Heart left ventricle (tissue), 16 donors: ENCODE measurements at regions not wholly inside any gene's neighbourhood (a gene's known extent, or its start where the extent isn't known, plus 50 kb on each side); places are given as distances from the start of the nearest gene placed in this dataset.

Experiments used
- ATAC-seq, 4 donors: fragments of 200-7000 bp; cut with Tn5 transposase; one replicate each; pipeline ENCODE4 v1.9.1; 2020 to 2022; ENCODE audit warnings: moderate library complexity in 4 of 4, mild to moderate bottlenecking in 3 of 4, moderate number of reproducible peaks in 1 of 4
- DNase-seq, 5 donors: peaks; one replicate each; pipeline ENCODE4 v3.0.0-alpha.2; 2020
- H3K27ac ChIP-seq, 12 donors: fragments of 200-600 bp; sonication (generic) in 4 of 12; one replicate each; pipeline versions ENCODE4 v1.5.0 to v1.8.0; 2016 to 2022; ENCODE audit warnings: mild to moderate bottlenecking in 2 of 12
- H3K27me3 ChIP-seq, 9 donors: fragments of 200-600 bp; sonication (generic) in 2 of 9; one replicate each; pipeline versions ENCODE4 v1.5.1 to v1.8.0; 2016 to 2022; ENCODE audit warnings: mild to moderate bottlenecking in 3 of 9
- H3K36me3 ChIP-seq, 9 donors: fragments of 200-600 bp; sonication (generic) in 2 of 9; one replicate each; pipeline versions ENCODE4 v1.5.0 to v1.8.0; 2018 to 2022; ENCODE audit warnings: mild to moderate bottlenecking in 2 of 9
- H3K4me1 ChIP-seq, 12 donors: fragments of 200-600 bp; sonication (generic) in 4 of 12; one replicate each; pipeline versions ENCODE4 v1.5.0 to v1.8.0; 2016 to 2022; ENCODE audit warnings: mild to moderate bottlenecking in 3 of 12
- H3K4me3 ChIP-seq, 12 donors: fragments of 200-600 bp; sonication (generic) in 4 of 12; one replicate each; pipeline versions ENCODE4 v1.5.0 to v1.8.0; 2017 to 2022; ENCODE audit warnings: mild to moderate bottlenecking in 9 of 12, moderate library complexity in 4 of 12
- H3K9me3 ChIP-seq, 12 donors: fragments of 200-600 bp; sonication (generic) in 4 of 12; one replicate each; pipeline versions ENCODE4 v1.5.0 to v1.8.0; 2016 to 2022; ENCODE audit warnings: mild to moderate bottlenecking in 1 of 12
- POLR2A ChIP-seq, 2 donors: fragments of 450-650 bp; IDR thresholded peaks; one replicate each; pipeline ENCODE4 v1.6.1; 2017; ENCODE audit warnings: antibody characterized with exemption in 2 of 2, mild to moderate bottlenecking in 2 of 2, moderate library complexity in 2 of 2
- WGBS, 4 donors: extraction: QIAGEN DNeasy Blood & Tissue Kit in 2 of 4; methylation state at CpG; one replicate each; pipeline versions ENCODE4 v1.1.5 to v1.1.7; 2013 to 2018; 5-methylcytosine and 5-hydroxymethylcytosine counted together
- intact Hi-C, 10 donors: fragments of 100-400 bp; cut with DNase I; formaldehyde crosslinking; loops; one replicate each; pipeline versions ENCODE4 v1.11.1 to v1.14.2; 2022
- TF ChIP-seq, protein P1 (sequence below), 12 donors: fragments of 200-600 bp; sonication (generic) in 4 of 12; IDR thresholded peaks; one replicate each; pipeline versions ENCODE4 v1.5.0 to v1.8.0; 2018 to 2022; ENCODE audit warnings: antibody characterized with exemption in 12 of 12, mild to moderate bottlenecking in 5 of 12
- donor health status: ischemic (EF 13 %, LVEDD 7.1; RV severe dilation, severe dysfunction).
- donor health status: healthy with polysubstance abuse.
- donor health status: DM: no; HTN: yes; CAD: no.
- donor health status: DM: no; HTN: no; CAD: no.
- donor health status: ischemic (EF 25% LVEDD 6.9; RV normal size, moderate dysfunction).
- donor health status: ischemic (EF 25% LVEDD 5.7; RV mildly dilated, moderate dysfunction).
- donor health status: healthy.
- donor health status: DM: yes; HTN: yes; CAD: no.
- donor health status: ischemic (EF 35%, LVEDD 5.7; RV mildly dilated, moderate dysfunction).
- donor health status: nonischemic (EF 11% LVEDD 7.7; RV severe dilation, severe dysfunction).
- donor health status: DM: yes; HTN: yes; CAD: no.
- donor health status: PGD.
- donor health status: ischemic (EF 29% LVEDD 5.4; RV normal size, mild dysfunction).
- donor health status: nonischemic (EF 23%, LVEDD 6.1; RV moderate dilation, normal function).

DNA sequence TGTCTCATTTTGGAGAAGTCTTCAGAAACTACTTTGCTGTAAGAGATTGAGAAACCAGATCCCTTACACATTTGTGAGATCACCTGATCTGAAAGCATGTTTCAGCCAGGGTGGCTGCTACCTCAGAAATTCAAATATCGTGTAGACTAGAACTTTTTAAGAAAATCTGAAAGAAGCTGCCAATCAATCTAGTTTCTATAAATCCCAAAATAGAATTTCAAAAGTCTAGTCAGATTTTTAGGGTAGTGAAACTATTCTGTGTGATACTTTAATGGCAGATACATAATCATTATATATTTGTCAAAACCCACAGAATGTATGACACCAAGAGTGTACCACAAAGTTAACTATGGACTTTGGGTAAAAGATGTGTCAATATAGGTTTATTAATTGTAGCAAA, 79.9 kb upstream of the PLPPR5 start:
- no peak for TF ChIP-seq POLR2A (IDR thresholded peaks at IDR 0.05)
- TF ChIP-seq, protein P1, sequence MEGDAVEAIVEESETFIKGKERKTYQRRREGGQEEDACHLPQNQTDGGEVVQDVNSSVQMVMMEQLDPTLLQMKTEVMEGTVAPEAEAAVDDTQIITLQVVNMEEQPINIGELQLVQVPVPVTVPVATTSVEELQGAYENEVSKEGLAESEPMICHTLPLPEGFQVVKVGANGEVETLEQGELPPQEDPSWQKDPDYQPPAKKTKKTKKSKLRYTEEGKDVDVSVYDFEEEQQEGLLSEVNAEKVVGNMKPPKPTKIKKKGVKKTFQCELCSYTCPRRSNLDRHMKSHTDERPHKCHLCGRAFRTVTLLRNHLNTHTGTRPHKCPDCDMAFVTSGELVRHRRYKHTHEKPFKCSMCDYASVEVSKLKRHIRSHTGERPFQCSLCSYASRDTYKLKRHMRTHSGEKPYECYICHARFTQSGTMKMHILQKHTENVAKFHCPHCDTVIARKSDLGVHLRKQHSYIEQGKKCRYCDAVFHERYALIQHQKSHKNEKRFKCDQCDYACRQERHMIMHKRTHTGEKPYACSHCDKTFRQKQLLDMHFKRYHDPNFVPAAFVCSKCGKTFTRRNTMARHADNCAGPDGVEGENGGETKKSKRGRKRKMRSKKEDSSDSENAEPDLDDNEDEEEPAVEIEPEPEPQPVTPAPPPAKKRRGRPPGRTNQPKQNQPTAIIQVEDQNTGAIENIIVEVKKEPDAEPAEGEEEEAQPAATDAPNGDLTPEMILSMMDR (IDR thresholded peaks at IDR 0.05), result no peak
- no peak for ATAC-seq
- DNase-seq, result no peak
- Histone ChIP-seq H3K9me3 (no peaks in the 10 kb centered on the region), H3K4me3 (no peak overlapping the region), H3K36me3 (no peaks in the 10 kb centered on the region), H3K27ac (no peak overlapping the region), H3K27me3 (no peaks in the 10 kb centered on the region), H3K4me1 (no peaks in the 10 kb centered on the region)
- WGBS, 4 donors, result 76 to 82% (median 79%) methylated on average over 1 of the region's 1 CpG
- intact Hi-C loops, result no loop called here

DNA sequence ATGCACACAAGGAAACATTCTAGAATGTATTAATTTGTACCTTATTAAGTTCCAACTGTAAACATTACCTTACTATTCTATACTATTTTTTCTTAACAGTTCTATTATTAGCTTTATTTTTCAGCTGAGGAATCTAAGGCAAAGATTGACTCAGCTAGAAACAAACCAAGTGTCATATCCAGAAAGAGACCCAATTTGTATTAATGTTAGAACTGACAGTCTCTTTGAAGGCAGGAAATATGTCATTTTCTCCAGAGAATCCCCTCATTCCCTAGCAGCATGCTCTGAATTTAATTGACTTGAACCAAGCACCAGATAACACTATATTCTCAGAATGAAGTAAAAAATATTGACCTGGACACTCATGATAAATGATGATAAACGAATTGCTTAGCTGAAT, 81.4 kb upstream of the PLPPR5 start:
- no peak for ATAC-seq
- H3K9me3 ChIP-seq, result peaks cover 0 to 6% (median 0%) of the 10 kb centered on the region in 12 donors
- no peaks in the 10 kb centered on the region for H3K36me3 ChIP-seq
- intact Hi-C loops, result no loop called here
- H3K4me1 ChIP-seq, result no peaks in the 10 kb centered on the region
- TF ChIP-seq POLR2A (IDR thresholded peaks at IDR 0.05), result no peak
- TF ChIP-seq, protein P1 (IDR thresholded peaks at IDR 0.05), result no peak
- no peak for DNase-seq
- no peaks in the 10 kb centered on the region for H3K27me3 ChIP-seq
- 49 to 65% (median 56%) methylated on average over 1 of the region's 1 CpG for WGBS, 4 donors
- H3K4me3 ChIP-seq, result no peak overlapping the region
- H3K27ac ChIP-seq, result no peak overlapping the region

DNA sequence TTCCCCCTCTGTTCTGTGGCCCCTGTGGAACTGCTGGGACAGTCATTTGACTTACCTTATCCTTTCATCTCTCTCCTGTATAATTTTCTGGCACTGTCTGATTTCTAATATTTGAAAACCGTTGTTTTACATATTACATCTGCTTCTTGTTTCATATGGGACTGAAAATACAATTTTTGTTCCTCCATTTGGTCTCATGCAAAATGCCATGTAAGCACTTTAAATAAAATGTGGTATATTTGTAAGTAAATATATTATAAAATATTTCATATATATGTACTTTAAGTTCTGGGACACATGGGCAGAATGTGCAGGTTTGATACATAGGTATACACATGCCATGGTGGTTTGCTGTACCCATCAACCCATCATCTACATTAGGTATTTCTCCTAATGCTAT, 93.9 kb upstream of the PLPPR5 start:
- DNase-seq, result no peak

DNA sequence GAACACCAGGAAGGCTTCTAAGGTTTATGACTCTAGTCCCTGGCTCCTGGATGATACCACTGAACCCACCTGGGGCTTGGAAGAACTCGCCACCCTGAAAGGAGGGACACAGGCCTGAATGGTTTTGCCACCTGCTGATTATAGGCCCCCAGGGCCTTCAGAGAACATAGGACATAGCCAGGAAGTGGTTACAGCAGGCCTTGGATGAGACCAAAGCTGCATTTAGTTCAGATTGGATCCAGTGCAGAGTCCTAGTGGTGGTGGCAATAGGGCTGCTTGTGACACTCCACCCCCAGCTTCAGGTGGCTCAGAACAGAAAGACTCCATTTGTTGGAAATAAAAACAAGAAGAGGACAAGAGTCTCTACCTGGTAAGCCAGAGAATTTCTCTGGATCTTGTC, 101.6 kb upstream of the PLPPR5 start:
- WGBS, 4 donors, result 83 to 88% (median 85%) methylated on average over 1 of the region's 1 CpG
- intact Hi-C loops, result no loop called here
- TF ChIP-seq, protein P1 (IDR thresholded peaks at IDR 0.05), result no peak
- no peak for TF ChIP-seq POLR2A (IDR thresholded peaks at IDR 0.05)
- no peaks in the 10 kb centered on the region for H3K9me3 ChIP-seq
- no peaks in the 10 kb centered on the region for H3K36me3 ChIP-seq
- ATAC-seq (no peak), DNase-seq (no peak)
- no peak overlapping the region for H3K4me3 ChIP-seq
- H3K4me1 ChIP-seq, result no peaks in the 10 kb centered on the region
- no peak overlapping the region for H3K27ac ChIP-seq
- H3K27me3 ChIP-seq, result no peaks in the 10 kb centered on the region

More for the DNA sequence above, 93.9 kb upstream of the PLPPR5 start:
- Histone ChIP-seq H3K27ac (no peak overlapping the region), H3K36me3 (no peaks in the 10 kb centered on the region), H3K4me1 (no peaks in the 10 kb centered on the region), H3K27me3 (no peaks in the 10 kb centered on the region), H3K9me3 (peaks cover 0 to 28% (median 2%) of the 10 kb centered on the region in 12 donors), H3K4me3 (no peak overlapping the region)
- TF ChIP-seq, protein P1 (IDR thresholded peaks at IDR 0.05), result no peak
- TF ChIP-seq POLR2A (IDR thresholded peaks at IDR 0.05), result no peak
- WGBS, 4 donors, result 74 to 88% (median 82%) methylated on average over 1 of the region's 1 CpG
- no peak for ATAC-seq
- intact Hi-C loops, result no loop called here
